ENCODE measurements at regions not wholly inside any gene's neighbourhood (a gene's known extent, or its start where the extent isn't known, plus 50 kb on each side); places are given as distances from the start of the nearest gene placed in this dataset.

GRCh38 chr20:39894067-39894466 lies 795.0 kb downstream of the MAFB start:
- no peak for TF ChIP-seq EZH2phosphoT487 (IDR thresholded peaks at IDR 0.05; ENCODE audit: insufficient read depth, low read depth)
- TF ChIP-seq EZH2 (IDR thresholded peaks at IDR 0.05; ENCODE audit: insufficient read depth, poor library complexity, severe bottlenecking), result no peak
